IMR-90 (cell line): ENCODE measurements at regions not wholly inside any gene's neighbourhood (a gene's known extent, or its start where the extent isn't known, plus 50 kb on each side); places are given as distances from the start of the nearest gene placed in this dataset.

Experiments
- ATAC-seq: fragments of 200-7000 bp; cut with Tn5 transposase; 2 replicates; pipeline ENCODE4 v1.9.1; 2020; ENCODE audit warnings: low read depth, mild to moderate bottlenecking, moderate library complexity
- BruUV-seq: library from RNA; stranded (reverse); fragments of 400-500 nt; replicated peaks from 2 replicates; lab custom pipeline; 2021; lab: Mats Ljungman, UMichigan
- CTCF ChIA-PET: fragments of 300-600 bp; formaldehyde crosslinking; extraction: SDS; loops from one replicate; lab custom pipeline; 2021; ENCODE audit warnings: antibody characterized with exemption; lab: Yijun Ruan, JAX
- POLR2A ChIA-PET: fragments of 300-600 bp; sonication (Branson Sonifier 250); formaldehyde crosslinking; loops from one replicate; lab custom pipeline; 2022; ENCODE audit warnings: antibody characterized with exemption; ENCODE audit not compliant: unreplicated experiment; lab: Charles Lee
- DNase-seq: peaks from one replicate; pipeline ENCODE4 v3.0.0; 2013
- H2AFZ ChIP-seq: replicated peaks from 2 replicates; pipeline ENCODE3; 2013; ENCODE audit warnings: low read length, mild to moderate bottlenecking; ENCODE audit not compliant: poor library complexity
- H2AK5ac ChIP-seq: 2 replicates; pipeline ENCODE4 v1.6.1; 2013; ENCODE audit warnings: low read depth, low read length, inconsistent platforms
- H2AK9ac ChIP-seq: replicated peaks from 2 replicates; pipeline ENCODE3; 2013; ENCODE audit warnings: mild to moderate bottlenecking, low read depth, low read length, moderate library complexity; ENCODE audit not compliant: poor library complexity
- H2BK120ac ChIP-seq: 2 replicates; pipeline ENCODE4 v1.6.1; 2013; ENCODE audit warnings: low read depth, low read length, inconsistent platforms
- H2BK15ac ChIP-seq: 3 replicates; pipeline ENCODE4 v1.6.1; 2013; ENCODE audit warnings: low read depth, low read length, inconsistent platforms
- H2BK20ac ChIP-seq: 2 replicates; pipeline ENCODE4 v1.6.1; 2013; ENCODE audit warnings: low read depth, mild to moderate bottlenecking, inconsistent platforms, low read length, moderate library complexity
- H2BK5ac ChIP-seq: 2 replicates; pipeline ENCODE4 v1.6.1; 2013; ENCODE audit warnings: mild to moderate bottlenecking, low read depth, low read length, inconsistent platforms; ENCODE audit not compliant: poor library complexity, severe bottlenecking
- H3K14ac ChIP-seq: replicated peaks from 2 replicates; pipeline ENCODE4 v1.6.1; 2013; ENCODE audit warnings: low read depth, low read length, inconsistent platforms
- H3K18ac ChIP-seq: 2 replicates; pipeline ENCODE4 v1.6.1; 2013; ENCODE audit warnings: low read depth, low read length, control low read depth
- H3K23ac ChIP-seq: 2 replicates; pipeline ENCODE4 v1.6.1; 2013; ENCODE audit warnings: low read depth, low read length, inconsistent platforms
- H3K27ac ChIP-seq: 2 replicates; pipeline ENCODE4 v1.5.1; 2013; ENCODE audit warnings: mild to moderate bottlenecking, control low read depth, low read length; ENCODE audit not compliant: insufficient read depth
- H3K27me3 ChIP-seq: 2 replicates; pipeline ENCODE4 v1.6.1; 2013; ENCODE audit warnings: low read length; ENCODE audit not compliant: control insufficient read depth, insufficient read depth
- H3K36me3 ChIP-seq: 2 replicates; pipeline ENCODE4 v1.6.1; 2013; ENCODE audit warnings: low read length, mixed read lengths; ENCODE audit not compliant: control insufficient read depth, insufficient read depth
- H3K4ac ChIP-seq: 2 replicates; pipeline ENCODE4 v1.6.1; 2013; ENCODE audit warnings: low read depth, low read length, inconsistent platforms
- H3K4me1 ChIP-seq: 2 replicates; pipeline ENCODE4 v1.6.1; 2013; ENCODE audit warnings: low read length, mixed read lengths; ENCODE audit not compliant: control insufficient read depth, insufficient read depth
- H3K4me2 ChIP-seq: 2 replicates; pipeline ENCODE4 v1.6.1; 2013; ENCODE audit warnings: low read depth, mild to moderate bottlenecking, control low read depth, low read length, moderate library complexity
- H3K4me3 ChIP-seq: 2 replicates; pipeline ENCODE4 v1.5.1; 2013; ENCODE audit warnings: low read depth, mild to moderate bottlenecking, control low read depth, low read length, moderate library complexity; ENCODE audit not compliant: insufficient read depth
- H3K56ac ChIP-seq: 2 replicates; pipeline ENCODE4 v1.6.1; 2013; ENCODE audit warnings: low read length, inconsistent platforms; ENCODE audit not compliant: insufficient read depth; ENCODE audit errors: extremely low read depth
- H3K79me1 ChIP-seq, 2 experiments: 2 replicates each; pipeline ENCODE4 v1.6.1; 2013; ENCODE audit warnings: low read length in 2 of 2, inconsistent platforms in 1 of 2, low read depth in 1 of 2
- H3K9ac ChIP-seq: 2 replicates; pipeline ENCODE4 v1.6.1; 2013; ENCODE audit warnings: low read depth, low read length, control low read depth
- H3K9me1 ChIP-seq: 2 replicates; pipeline ENCODE4 v1.6.1; 2013; ENCODE audit warnings: low read length, inconsistent platforms; ENCODE audit not compliant: insufficient read depth
- H3K9me3 ChIP-seq: 2 replicates; pipeline ENCODE4 v1.6.1; 2013; ENCODE audit warnings: low read length; ENCODE audit not compliant: control insufficient read depth, insufficient read depth
- H4K20me1 ChIP-seq: 2 replicates; pipeline ENCODE4 v1.6.1; 2013; ENCODE audit warnings: low read length, inconsistent platforms; ENCODE audit not compliant: insufficient read depth
- H4K5ac ChIP-seq: 2 replicates; pipeline ENCODE4 v1.6.1; 2013; ENCODE audit warnings: mild to moderate bottlenecking, low read depth, low read length, control low read depth
- H4K8ac ChIP-seq, 2 experiments: 2 replicates each; pipeline ENCODE4 v1.6.1; 2013; ENCODE audit warnings: low read depth in 2 of 2, low read length in 2 of 2, control low read depth in 1 of 2, inconsistent platforms in 1 of 2
- H4K91ac ChIP-seq: 2 replicates; pipeline ENCODE4 v1.6.1; 2013; ENCODE audit warnings: low read depth, low read length, inconsistent platforms; ENCODE audit not compliant: insufficient read depth
- CHD1 ChIP-seq: IDR thresholded peaks from 2 replicates; pipeline ENCODE4 v1.6.1; 2012; ENCODE audit warnings: low read depth, low read length, improper control_type of control experiment
- FOS ChIP-seq: fragments of 150-350 bp; IDR thresholded peaks from 2 replicates; pipeline ENCODE4 v1.6.1; 2016; ENCODE audit warnings: low read depth, low read length
- MXI1 ChIP-seq: IDR thresholded peaks from 2 replicates; pipeline ENCODE4 v1.6.1; 2012; ENCODE audit warnings: low read depth, mild to moderate bottlenecking, low read length, moderate library complexity, borderline replicate concordance
- POLR2A ChIP-seq: IDR thresholded peaks from 2 replicates; pipeline ENCODE4 v1.6.1; 2012; ENCODE audit warnings: mild to moderate bottlenecking, low read depth, low read length
- RAD21 ChIP-seq: IDR thresholded peaks from 2 replicates; pipeline ENCODE4 v1.6.1; 2012; ENCODE audit warnings: low read length, improper control_type of control experiment
- WGBS, 2 experiments: methylation state at CpG; one replicate each; pipeline versions ENCODE4 v1.1.5 to v1.1.7; 2013; ENCODE audit warnings: missing lambda C conversion rate in 2 of 2; ENCODE audit not compliant: insufficient read length in 1 of 2; ENCODE audit errors: extremely low coverage in 2 of 2; 5-methylcytosine and 5-hydroxymethylcytosine counted together
- dilution Hi-C: fragments of 300-500 bp; cut with HindIII; formaldehyde crosslinking; loops from one replicate; pipeline ENCODE4 v1.14.3; 2018; ENCODE audit warnings: low sequenced_read_pairs; ENCODE audit not compliant: unreplicated experiment
- in situ Hi-C: fragments of 300-500 bp; cut with MboI; formaldehyde crosslinking; loops from 3 replicates; pipeline ENCODE4 v1.14.3; 2019; ENCODE audit warnings: low sequenced_read_pairs, inconsistent platforms, mixed read lengths
- intact Hi-C: fragments of 100-400 bp; cut with micrococcal nuclease; formaldehyde crosslinking; loops from 2 replicates; pipeline ENCODE4 v1.10.0; 2022
- TF ChIP-seq, protein P1 (sequence below): conservative IDR thresholded peaks from 2 replicates; pipeline ENCODE4 v1.5.1; 2012; ENCODE audit warnings: mild to moderate bottlenecking, low read depth, low read length, improper control_type of control experiment

DNA sequence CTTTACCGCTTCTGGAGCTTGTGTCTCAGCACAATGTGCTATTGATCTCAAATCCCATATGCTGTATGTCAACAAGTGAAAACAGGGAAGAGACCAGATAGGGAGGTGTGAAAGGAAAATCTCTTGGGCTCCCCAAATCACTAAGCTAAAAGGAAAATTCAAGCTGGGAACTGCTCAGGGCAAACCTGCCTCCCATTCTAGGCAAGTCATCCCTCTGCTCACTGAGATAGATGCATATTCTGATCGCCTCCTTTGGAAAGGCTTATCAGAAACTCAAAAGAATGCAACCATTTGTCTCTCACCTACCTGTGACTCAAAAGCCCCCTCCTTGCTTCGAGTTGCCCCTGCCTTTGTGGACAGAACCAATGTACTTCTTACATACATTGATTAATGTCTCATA, 161.1 kb upstream of the LYZL1 start:
- in situ Hi-C loops: no loop called here

More for the DNA sequence above, 161.1 kb upstream of the LYZL1 start:
- no peak overlapping the region for H4K8ac ChIP-seq
- no peak overlapping the region for H3K4me2 ChIP-seq
- no peaks in the 10 kb centered on the region for H3K79me1 ChIP-seq
- H3K27ac ChIP-seq: no peak overlapping the region
- H2AFZ ChIP-seq: no peak overlapping the region
- peak overlapping the region; percentile 49 for H3K4ac ChIP-seq
- H3K4me1 ChIP-seq: peaks cover 10% of the 10 kb centered on the region
- H4K91ac ChIP-seq: no peak overlapping the region; the same call in 1 of the 2 replicates
- no peaks in the 10 kb centered on the region for H3K9me3 ChIP-seq
- H3K36me3 ChIP-seq: no peaks in the 10 kb centered on the region
- H2BK5ac ChIP-seq: no peak overlapping the region
- H2AK5ac ChIP-seq: 0 out of 2 replicates have a peak overlapping the region, but pooled peaks have one; percentile 12
- no peak overlapping the region for H3K56ac ChIP-seq
- no peak overlapping the region for H4K5ac ChIP-seq
- 80% methylated on average over 1 of the region's 3 CpGs; no CpG with 5 or more reads in 1 of the 2 experiments for whole genome bisulfite sequencing, 2 experiments
- peaks cover 5% of the 10 kb centered on the region; the same call in 1 of the 2 replicates for H3K9me1 ChIP-seq
- no peak overlapping the region for H3K14ac ChIP-seq
- peak overlapping the region; percentile 35; the same call in 1 of the 2 replicates for H2BK120ac ChIP-seq
- TF ChIP-seq CHD1 (no peak), MXI1 (no peak), RAD21 (no peak), POLR2A (no peak), FOS (no peak)
- TF ChIP-seq, protein P1, sequence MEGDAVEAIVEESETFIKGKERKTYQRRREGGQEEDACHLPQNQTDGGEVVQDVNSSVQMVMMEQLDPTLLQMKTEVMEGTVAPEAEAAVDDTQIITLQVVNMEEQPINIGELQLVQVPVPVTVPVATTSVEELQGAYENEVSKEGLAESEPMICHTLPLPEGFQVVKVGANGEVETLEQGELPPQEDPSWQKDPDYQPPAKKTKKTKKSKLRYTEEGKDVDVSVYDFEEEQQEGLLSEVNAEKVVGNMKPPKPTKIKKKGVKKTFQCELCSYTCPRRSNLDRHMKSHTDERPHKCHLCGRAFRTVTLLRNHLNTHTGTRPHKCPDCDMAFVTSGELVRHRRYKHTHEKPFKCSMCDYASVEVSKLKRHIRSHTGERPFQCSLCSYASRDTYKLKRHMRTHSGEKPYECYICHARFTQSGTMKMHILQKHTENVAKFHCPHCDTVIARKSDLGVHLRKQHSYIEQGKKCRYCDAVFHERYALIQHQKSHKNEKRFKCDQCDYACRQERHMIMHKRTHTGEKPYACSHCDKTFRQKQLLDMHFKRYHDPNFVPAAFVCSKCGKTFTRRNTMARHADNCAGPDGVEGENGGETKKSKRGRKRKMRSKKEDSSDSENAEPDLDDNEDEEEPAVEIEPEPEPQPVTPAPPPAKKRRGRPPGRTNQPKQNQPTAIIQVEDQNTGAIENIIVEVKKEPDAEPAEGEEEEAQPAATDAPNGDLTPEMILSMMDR: no peak
- no peak overlapping the region for H3K4me3 ChIP-seq
- no TSS peak for BruUV-seq
- dilution Hi-C loops (no loop called here), intact Hi-C loops (no loop called here)
- no peaks in the 10 kb centered on the region for H4K20me1 ChIP-seq
- ATAC-seq (no peak), DNase-seq (no peak)
- H3K27me3 ChIP-seq: peaks cover 9% of the 10 kb centered on the region
- H3K23ac ChIP-seq: no peak overlapping the region
- H3K18ac ChIP-seq: no peak overlapping the region
- no peak overlapping the region for H2AK9ac ChIP-seq
- no peak overlapping the region for H2BK20ac ChIP-seq
- POLR2A ChIA-PET: no interaction called here
- CTCF ChIA-PET: interaction anchor here (1.7 kb wide), 1 partner anchor 464 kb away, joined by 5 read pairs; no protein-coding TSS in a partner anchor
- H2BK15ac ChIP-seq: no peak overlapping the region
- H3K9ac ChIP-seq: no peak overlapping the region
